ENCODE measurements at regions not wholly inside any gene's neighbourhood (a gene's known extent, or its start where the extent isn't known, plus 50 kb on each side); places are given as distances from the start of the nearest gene placed in this dataset.
A peak's percentile ranks its signal among the peaks of the same experiment; 100 is the strongest.

DNA sequence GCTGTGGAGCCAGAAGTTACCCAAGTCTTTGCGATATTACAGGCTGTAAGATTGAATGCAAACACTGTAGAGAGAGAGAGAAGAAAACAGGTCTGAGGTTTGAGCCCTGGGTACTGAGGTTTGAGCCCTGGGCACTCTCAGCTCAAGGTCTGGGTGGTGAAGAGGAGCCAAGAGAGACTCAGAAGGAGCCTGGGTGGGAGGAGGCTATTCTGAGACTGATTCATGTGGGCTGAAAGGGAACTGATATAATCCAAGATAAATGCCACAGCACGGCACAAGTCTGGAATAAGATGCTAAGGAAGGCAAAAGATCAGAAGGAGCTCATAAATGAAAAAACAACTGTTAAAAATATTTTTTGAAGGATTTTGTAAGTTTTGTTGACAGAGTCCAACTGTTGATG is 407.6 kb upstream of the HS6ST1 start:
- WGBS (ENCODE audit: insufficient coverage) = 90% methylated on average over 2 of the region's 2 CpGs
- POLR2A ChIA-PET = no interaction called here
- no peak for DNase-seq
- Histone ChIP-seq H3K27ac (ENCODE audit: insufficient read depth in 1 of 2, low read depth in 1 of 2, low read length in 2 of 2, poor library complexity in 1 of 2, severe bottlenecking in 2 of 2) (no peak overlapping the region), H3K36me3 (ENCODE audit: control insufficient read depth in 4 of 4, insufficient read depth in 4 of 4, low read length in 3 of 4) (no peaks in the 10 kb centered on the region), H3K9me3 (ENCODE audit: control extremely low read depth in 1 of 5, control insufficient read depth in 4 of 5, insufficient read depth in 2 of 5, low read depth in 1 of 5, low read length in 4 of 5) (peaks cover 2 to 21% (median 5%) of the 10 kb centered on the region in 5 experiments), H3K4me3 (ENCODE audit: control insufficient read depth in 1 of 7, extremely low read depth in 1 of 7, insufficient read depth in 4 of 7, low read depth in 2 of 7, low read length in 6 of 7) (no peak overlapping the region), H3K4me1 (ENCODE audit: control extremely low read depth in 1 of 4, control insufficient read depth in 4 of 4, insufficient read depth in 4 of 4, low read length in 3 of 4) (peaks cover 0 to 15% (median 5%) of the 10 kb centered on the region in 4 experiments), H3K27me3 (replicated peaks in 2 of 5; ENCODE audit: control insufficient read depth in 4 of 5, insufficient read depth in 5 of 5, low read length in 4 of 5) (no peaks in the 10 kb centered on the region)
- CTCF ChIA-PET = interaction anchor here (0.8 to 4.8 kb wide), 5 partner anchors 9 to 29 kb away, joined by 3 to 38 read pairs (median 3); no protein-coding TSS in a partner anchor

- Histone ChIP-seq H3K27me3 (replicated peaks in 2 of 5; ENCODE audit: control insufficient read depth in 4 of 5, insufficient read depth in 5 of 5, low read length in 4 of 5) (no peaks in the 10 kb centered on the region), H3K9me3 (ENCODE audit: control extremely low read depth in 1 of 5, control insufficient read depth in 4 of 5, insufficient read depth in 2 of 5, low read depth in 1 of 5, low read length in 4 of 5) (peaks cover 2 to 21% (median 5%) of the 10 kb centered on the region in 5 experiments), H3K36me3 (ENCODE audit: control insufficient read depth in 4 of 4, insufficient read depth in 4 of 4, low read length in 3 of 4) (no peaks in the 10 kb centered on the region), H3K27ac (ENCODE audit: insufficient read depth in 1 of 2, low read depth in 1 of 2, low read length in 2 of 2, poor library complexity in 1 of 2, severe bottlenecking in 2 of 2) (no peak overlapping the region), H3K4me1 (ENCODE audit: control extremely low read depth in 1 of 4, control insufficient read depth in 4 of 4, insufficient read depth in 4 of 4, low read length in 3 of 4) (peaks cover 0 to 15% (median 5%) of the 10 kb centered on the region in 4 experiments), H3K4me3 (ENCODE audit: control insufficient read depth in 1 of 7, extremely low read depth in 1 of 7, insufficient read depth in 4 of 7, low read depth in 2 of 7, low read length in 6 of 7) (no peak overlapping the region)
- ChIA-PET CTCF (interaction anchor here (1.0 to 4.8 kb wide), 4 partner anchors 8 to 12 kb away, joined by 3 to 38 read pairs (median 7); no protein-coding TSS in a partner anchor), POLR2A (interaction anchor here (0.6 kb wide), 1 partner anchor 186 kb away, joined by 3 read pairs; no protein-coding TSS in a partner anchor)
- no peak for DNase-seq
- WGBS (ENCODE audit: insufficient coverage) = 95% methylated on average over 4 of the region's 4 CpGs
Measured at GRCh38 chr2:128726911-128727310, 408.2 kb upstream of the HS6ST1 start.

DNA sequence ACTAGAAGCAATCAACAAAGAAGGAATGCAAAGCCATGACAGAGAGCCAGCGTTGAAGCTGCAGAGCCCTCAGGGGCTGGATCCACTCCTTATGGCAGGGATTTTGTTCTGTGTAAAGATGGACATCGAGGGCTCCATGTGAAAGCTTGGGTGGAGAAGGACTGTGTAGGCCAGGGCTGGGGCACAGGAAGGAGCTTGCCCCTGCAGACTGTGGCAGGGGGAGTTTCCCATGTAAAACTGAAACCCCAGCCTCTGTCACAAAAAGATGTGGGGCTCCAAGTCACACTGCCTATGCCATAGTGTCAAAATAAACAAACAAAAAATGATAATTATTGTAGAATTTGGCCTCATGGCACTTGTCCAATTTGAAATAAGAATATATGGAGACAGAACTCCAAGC is 408.7 kb upstream of the HS6ST1 start:
- Histone ChIP-seq H3K27ac (ENCODE audit: insufficient read depth in 1 of 2, low read depth in 1 of 2, low read length in 2 of 2, poor library complexity in 1 of 2, severe bottlenecking in 2 of 2) (no peak overlapping the region), H3K4me3 (ENCODE audit: control insufficient read depth in 1 of 7, extremely low read depth in 1 of 7, insufficient read depth in 4 of 7, low read depth in 2 of 7, low read length in 6 of 7) (no peak overlapping the region), H3K36me3 (ENCODE audit: control insufficient read depth in 4 of 4, insufficient read depth in 4 of 4, low read length in 3 of 4) (no peaks in the 10 kb centered on the region), H3K4me1 (ENCODE audit: control extremely low read depth in 1 of 4, control insufficient read depth in 4 of 4, insufficient read depth in 4 of 4, low read length in 3 of 4) (peaks cover 0 to 16% (median 5%) of the 10 kb centered on the region in 4 experiments), H3K9me3 (ENCODE audit: control extremely low read depth in 1 of 5, control insufficient read depth in 4 of 5, insufficient read depth in 2 of 5, low read depth in 1 of 5, low read length in 4 of 5) (peaks cover 2 to 21% (median 5%) of the 10 kb centered on the region in 5 experiments), H3K27me3 (replicated peaks in 2 of 5; ENCODE audit: control insufficient read depth in 4 of 5, insufficient read depth in 5 of 5, low read length in 4 of 5) (no peaks in the 10 kb centered on the region)
- 100% methylated on average over 2 of the region's 2 CpGs for WGBS (ENCODE audit: insufficient coverage)
- ChIA-PET POLR2A (interaction anchor here (0.6 kb wide), 1 partner anchor 185 kb away, joined by 3 read pairs; no protein-coding TSS in a partner anchor), CTCF (interaction anchor here (1.0 to 4.8 kb wide), 4 partner anchors 8 to 11 kb away, joined by 3 to 38 read pairs (median 7); no protein-coding TSS in a partner anchor)
- peak in 2 of 3 donors; percentile 48 to 50 for DNase-seq

DNA sequence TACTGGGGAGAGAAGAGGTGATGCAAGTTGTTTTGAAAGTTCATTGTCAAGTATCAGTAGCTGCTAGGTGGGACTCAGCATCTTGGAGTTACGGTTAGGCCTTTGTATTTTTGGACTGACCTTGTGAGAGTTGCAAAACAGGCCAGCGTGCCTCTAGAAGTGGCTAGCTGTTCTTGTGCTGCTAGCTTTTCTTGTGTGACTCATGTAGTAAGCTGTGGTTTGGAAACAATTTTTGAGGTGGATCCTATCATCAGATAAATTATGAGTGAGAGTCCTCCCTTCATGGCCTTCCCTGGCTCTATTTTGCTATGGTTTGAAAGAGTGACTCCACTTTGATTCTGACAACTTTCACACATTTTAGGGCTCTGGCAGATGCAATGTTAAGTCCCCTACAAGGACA is 409.2 kb upstream of the HS6ST1 start:
- Histone ChIP-seq H3K4me3 (ENCODE audit: control insufficient read depth in 1 of 7, extremely low read depth in 1 of 7, insufficient read depth in 4 of 7, low read depth in 2 of 7, low read length in 6 of 7) (no peak overlapping the region), H3K9me3 (ENCODE audit: control extremely low read depth in 1 of 5, control insufficient read depth in 4 of 5, insufficient read depth in 2 of 5, low read depth in 1 of 5, low read length in 4 of 5) (peaks cover 2 to 21% (median 5%) of the 10 kb centered on the region in 5 experiments), H3K4me1 (ENCODE audit: control extremely low read depth in 1 of 4, control insufficient read depth in 4 of 4, insufficient read depth in 4 of 4, low read length in 3 of 4) (peaks cover 0 to 21% (median 8%) of the 10 kb centered on the region in 4 experiments), H3K36me3 (ENCODE audit: control insufficient read depth in 4 of 4, insufficient read depth in 4 of 4, low read length in 3 of 4) (no peaks in the 10 kb centered on the region), H3K27me3 (replicated peaks in 2 of 5; ENCODE audit: control insufficient read depth in 4 of 5, insufficient read depth in 5 of 5, low read length in 4 of 5) (no peaks in the 10 kb centered on the region), H3K27ac (ENCODE audit: insufficient read depth in 1 of 2, low read depth in 1 of 2, low read length in 2 of 2, poor library complexity in 1 of 2, severe bottlenecking in 2 of 2) (no peak overlapping the region)
- ChIA-PET POLR2A (no interaction called here), CTCF (interaction anchor here (1.6 to 4.8 kb wide), 3 partner anchors 11 to 26 kb away, joined by 3 to 38 read pairs (median 11); no protein-coding TSS in a partner anchor)
- peak in 2 of 3 donors; percentile 63 to 72 for DNase-seq
- WGBS (ENCODE audit: insufficient coverage) = 80% methylated on average over 2 of the region's 2 CpGs

- no peak for DNase-seq
- Histone ChIP-seq H3K4me3 (ENCODE audit: control insufficient read depth in 1 of 7, extremely low read depth in 1 of 7, insufficient read depth in 4 of 7, low read depth in 2 of 7, low read length in 6 of 7) (no peak overlapping the region), H3K9me3 (ENCODE audit: control extremely low read depth in 1 of 5, control insufficient read depth in 4 of 5, insufficient read depth in 2 of 5, low read depth in 1 of 5, low read length in 4 of 5) (peaks cover 2 to 21% (median 5%) of the 10 kb centered on the region in 5 experiments), H3K27me3 (replicated peaks in 2 of 5; ENCODE audit: control insufficient read depth in 4 of 5, insufficient read depth in 5 of 5, low read length in 4 of 5) (no peaks in the 10 kb centered on the region), H3K4me1 (ENCODE audit: control extremely low read depth in 1 of 4, control insufficient read depth in 4 of 4, insufficient read depth in 4 of 4, low read length in 3 of 4) (peaks cover 0 to 33% (median 16%) of the 10 kb centered on the region in 4 experiments), H3K27ac (ENCODE audit: insufficient read depth in 1 of 2, low read depth in 1 of 2, low read length in 2 of 2, poor library complexity in 1 of 2, severe bottlenecking in 2 of 2) (no peak overlapping the region), H3K36me3 (ENCODE audit: control insufficient read depth in 4 of 4, insufficient read depth in 4 of 4, low read length in 3 of 4) (no peaks in the 10 kb centered on the region)
- POLR2A ChIA-PET = no interaction called here
- CTCF ChIA-PET = interaction anchor here (1.2 to 4.8 kb wide), 4 partner anchors 10 to 82 kb away, joined by 3 to 38 read pairs (median 7); no protein-coding TSS in a partner anchor
- no CpG with 5 or more reads among the region's 2 CpGs for WGBS (ENCODE audit: insufficient coverage)
Measured at GRCh38 chr2:128729051-128729450, 410.4 kb upstream of the HS6ST1 start.

GRCh38 chr2:128731994-128732650 is 413.5 kb upstream of the HS6ST1 start:
- POLR2A ChIA-PET = interaction anchor here (0.6 kb wide), 1 partner anchor 261 kb away, joined by 3 read pairs; no protein-coding TSS in a partner anchor
- Histone ChIP-seq H3K9me3 (ENCODE audit: control extremely low read depth in 1 of 5, control insufficient read depth in 4 of 5, insufficient read depth in 2 of 5, low read depth in 1 of 5, low read length in 4 of 5) (peaks cover 2 to 21% (median 5%) of the 10 kb centered on the region in 5 experiments), H3K27ac (ENCODE audit: insufficient read depth in 1 of 2, low read depth in 1 of 2, low read length in 2 of 2, poor library complexity in 1 of 2, severe bottlenecking in 2 of 2) (no peak overlapping the region), H3K27me3 (replicated peaks in 2 of 5; ENCODE audit: control insufficient read depth in 4 of 5, insufficient read depth in 5 of 5, low read length in 4 of 5) (no peaks in the 10 kb centered on the region), H3K4me3 (ENCODE audit: control insufficient read depth in 1 of 7, extremely low read depth in 1 of 7, insufficient read depth in 4 of 7, low read depth in 2 of 7, low read length in 6 of 7) (no peak overlapping the region), H3K4me1 (ENCODE audit: control extremely low read depth in 1 of 4, control insufficient read depth in 4 of 4, insufficient read depth in 4 of 4, low read length in 3 of 4) (peaks cover 0 to 55% (median 45%) of the 10 kb centered on the region in 4 experiments), H3K36me3 (ENCODE audit: control insufficient read depth in 4 of 4, insufficient read depth in 4 of 4, low read length in 3 of 4) (no peaks in the 10 kb centered on the region)
- no peak for DNase-seq
- CTCF ChIA-PET = interaction anchor here (1.0 to 5.0 kb wide), 4 partner anchors 16 to 263 kb away, joined by 4 to 44 read pairs (median 6); no protein-coding TSS in a partner anchor
- 93% methylated on average over 9 of the region's 11 CpGs for WGBS (ENCODE audit: insufficient coverage)
